Endothelial cell (in vitro differentiated cells): ENCODE measurements at regions not wholly inside any gene's neighbourhood (a gene's known extent, or its start where the extent isn't known, plus 50 kb on each side); places are given as distances from the start of the nearest gene placed in this dataset.

Experiments used
- DNase-seq: peaks from one replicate; pipeline ENCODE4 v3.0.0; 2021; ENCODE audit warnings: low spot score
- H3K27ac Mint-ChIP-seq: one replicate; pipeline ENCODE4 v1.8.0; 2021; ENCODE audit warnings: mixed read lengths, inconsistent platforms; ENCODE audit not compliant: unreplicated experiment
- H3K27me3 Mint-ChIP-seq: one replicate; pipeline ENCODE4 v1.8.0; 2021; ENCODE audit warnings: mild to moderate bottlenecking, moderate library complexity, mixed read lengths, inconsistent platforms; ENCODE audit not compliant: unreplicated experiment
- H3K36me3 Mint-ChIP-seq: one replicate; pipeline ENCODE4 v1.8.0; 2021; ENCODE audit warnings: mild to moderate bottlenecking, low read depth, mixed read lengths, inconsistent platforms; ENCODE audit not compliant: unreplicated experiment
- H3K4me1 Mint-ChIP-seq: one replicate; pipeline ENCODE4 v1.8.0; 2021; ENCODE audit warnings: mild to moderate bottlenecking, mixed read lengths, inconsistent platforms; ENCODE audit not compliant: unreplicated experiment
- H3K4me3 Mint-ChIP-seq: one replicate; pipeline ENCODE4 v1.8.0; 2021; ENCODE audit warnings: mild to moderate bottlenecking, mixed read lengths, inconsistent platforms; ENCODE audit not compliant: unreplicated experiment
- H3K9me3 Mint-ChIP-seq: one replicate; pipeline ENCODE4 v1.8.0; 2021; ENCODE audit warnings: mixed read lengths, inconsistent platforms; ENCODE audit not compliant: unreplicated experiment
- CTCF ChIP-seq: fragments of 200-600 bp; sonication (generic); IDR thresholded peaks from one replicate; pipeline ENCODE4 v1.5.0; 2021; ENCODE audit warnings: antibody characterized with exemption; ENCODE audit not compliant: unreplicated experiment

- H3K27me3 Mint-ChIP-seq, result peaks cover 8% of the 10 kb centered on the region
Observed at GRCh38 chr7:73973091-73973490, 54.9 kb upstream of the ELN start.

GRCh38 chr7:73974101-73974947, 53.6 kb upstream of the ELN start:
- H3K4me1 Mint-ChIP-seq, result no peaks in the 10 kb centered on the region
- no peak overlapping the region for H3K27ac Mint-ChIP-seq
- H3K36me3 Mint-ChIP-seq, result peaks cover 3% of the 10 kb centered on the region
- peaks cover 12% of the 10 kb centered on the region for H3K27me3 Mint-ChIP-seq
- no peak overlapping the region for H3K4me3 Mint-ChIP-seq
- H3K9me3 Mint-ChIP-seq, result no peaks in the 10 kb centered on the region
- no peak for DNase-seq
- no peak for TF ChIP-seq CTCF

More at GRCh38 chr7:73973091-73973490, 54.9 kb upstream of the ELN start:
- no peak for DNase-seq
- Mint-ChIP-seq H3K9me3 (no peaks in the 10 kb centered on the region), H3K4me3 (no peak overlapping the region), H3K36me3 (peaks cover 3% of the 10 kb centered on the region), H3K4me1 (no peaks in the 10 kb centered on the region), H3K27ac (no peak overlapping the region)
- TF ChIP-seq CTCF, result no peak

GRCh38 chr7:73974948-73975926, 52.7 kb upstream of the ELN start:
- no peak for TF ChIP-seq CTCF
- no peaks in the 10 kb centered on the region for H3K4me1 Mint-ChIP-seq
- H3K9me3 Mint-ChIP-seq, result no peaks in the 10 kb centered on the region
- no peak overlapping the region for H3K4me3 Mint-ChIP-seq
- DNase-seq, result no peak
- H3K27ac Mint-ChIP-seq, result no peak overlapping the region
- H3K27me3 Mint-ChIP-seq, result peaks cover 12% of the 10 kb centered on the region
- H3K36me3 Mint-ChIP-seq, result peaks cover 3% of the 10 kb centered on the region

GRCh38 chr7:73976761-73977618, 51.0 kb upstream of the ELN start:
- H3K9me3 Mint-ChIP-seq, result no peaks in the 10 kb centered on the region
- H3K4me1 Mint-ChIP-seq, result no peaks in the 10 kb centered on the region
- H3K27me3 Mint-ChIP-seq, result peaks cover 12% of the 10 kb centered on the region
- H3K36me3 Mint-ChIP-seq, result peaks cover 3% of the 10 kb centered on the region
- no peak for TF ChIP-seq CTCF
- no peak overlapping the region for H3K4me3 Mint-ChIP-seq
- H3K27ac Mint-ChIP-seq, result no peak overlapping the region
- DNase-seq, result no peak
